ENCODE measurements at regions not wholly inside any gene's neighbourhood (a gene's known extent, or its start where the extent isn't known, plus 50 kb on each side); places are given as distances from the start of the nearest gene placed in this dataset.

- CTCF ChIA-PET = interaction anchor here (1.0 kb wide), 1 partner anchor 17 kb away, joined by 3 read pairs; no protein-coding TSS in a partner anchor
- Histone ChIP-seq H4K20me1 (ENCODE audit: insufficient read depth) (no peaks in the 10 kb centered on the region), H3K9me3 (ENCODE audit: control insufficient read depth in 1 of 2, insufficient read depth in 1 of 2, low read depth in 1 of 2, low read length in 2 of 2) (no peaks in the 10 kb centered on the region), H3K27me3 (ENCODE audit: insufficient read depth, low read length) (no peaks in the 10 kb centered on the region), H3K27ac (ENCODE audit: low read depth, low read length) (no peak overlapping the region), H3K4me2 (ENCODE audit: low read length) (no peak overlapping the region), H3K4me1 (ENCODE audit: control insufficient read depth in 1 of 2, insufficient read depth in 2 of 2, low read length in 2 of 2) (peaks cover 2 to 8% of the 10 kb centered on the region in 2 experiments; a peak in 3 of 4 replicates), H3K9ac (ENCODE audit: low read length) (no peak overlapping the region), H3K4me3 (replicated peaks in 1 of 2; ENCODE audit: low read depth in 1 of 2, low read length in 2 of 2) (no peak overlapping the region), H3K36me3 (ENCODE audit: control insufficient read depth in 1 of 2, insufficient read depth in 2 of 2, low read length in 2 of 2) (no peaks in the 10 kb centered on the region), H3K9me2 (ENCODE audit: insufficient read depth) (no peaks in the 10 kb centered on the region), H2AFZ (ENCODE audit: low read depth, low read length, poor library complexity, severe bottlenecking) (no peak overlapping the region), H3K79me2 (ENCODE audit: insufficient read depth, low read length) (no peaks in the 10 kb centered on the region)
- no TSS peak for BruUV-seq (replicated peaks)
- TF ChIP-seq FOSL1 (IDR thresholded peaks at IDR 0.05; ENCODE audit: low read depth) (no peak), RAD21 (IDR thresholded peaks at IDR 0.05; ENCODE audit: low read depth) (no peak), POLR2A (IDR thresholded peaks at IDR 0.05; ENCODE audit: borderline replicate concordance, extremely low read depth, insufficient read depth, insufficient read length) (no peak), TCF7L2 (IDR thresholded peaks at IDR 0.05; ENCODE audit: borderline replicate concordance, extremely low read depth, insufficient read depth, insufficient read length) (no peak)
- DNase-seq (ENCODE audit: low read depth, low spot score) (no peak), ATAC-seq (no peak)
- intact Hi-C loops (cut with micrococcal nuclease) = no loop called here
- RAD21 ChIA-PET (ENCODE audit: low non-redundant PET in 1 of 2, low total read pairs in 2 of 2, uncharacterized antibody in 2 of 2, unreplicated experiment in 2 of 2) = no interaction called here
- POLR2A ChIA-PET = no interaction called here
These were observed 98.6 kb downstream of the IRF2BPL start for GRCh38 chr14:76929927-76930326.

- intact Hi-C loops (cut with micrococcal nuclease) = no loop called here
- BruUV-seq (replicated peaks) = no TSS peak
- no peak overlapping the region for H3K4me3 ChIP-seq (replicated peaks in 1 of 2; ENCODE audit: low read depth in 1 of 2, low read length in 2 of 2)
- H3K27me3 ChIP-seq (ENCODE audit: insufficient read depth, low read length) = no peaks in the 10 kb centered on the region
- ChIA-PET RAD21 (ENCODE audit: low non-redundant PET in 1 of 2, low total read pairs in 2 of 2, uncharacterized antibody in 2 of 2, unreplicated experiment in 2 of 2) (no interaction called here), POLR2A (no interaction called here), CTCF (no interaction called here)
- no peaks in the 10 kb centered on the region for H4K20me1 ChIP-seq (ENCODE audit: insufficient read depth)
- ATAC-seq (no peak), DNase-seq (ENCODE audit: low read depth, low spot score) (no peak)
- no peak overlapping the region for H3K27ac ChIP-seq (ENCODE audit: low read depth, low read length)
- H3K9ac ChIP-seq (ENCODE audit: low read length) = no peak overlapping the region
- H3K79me2 ChIP-seq (ENCODE audit: insufficient read depth, low read length) = no peaks in the 10 kb centered on the region
- no peaks in the 10 kb centered on the region for H3K36me3 ChIP-seq (ENCODE audit: control insufficient read depth in 1 of 2, insufficient read depth in 2 of 2, low read length in 2 of 2)
- no peaks in the 10 kb centered on the region for H3K9me3 ChIP-seq (ENCODE audit: control insufficient read depth in 1 of 2, insufficient read depth in 1 of 2, low read depth in 1 of 2, low read length in 2 of 2)
- no peak for TF ChIP-seq EGR1 (IDR thresholded peaks at IDR 0.05; ENCODE audit: low read depth)
- TF ChIP-seq ZFX (IDR thresholded peaks at IDR 0.05) = no peak
- TF ChIP-seq, protein P1, sequence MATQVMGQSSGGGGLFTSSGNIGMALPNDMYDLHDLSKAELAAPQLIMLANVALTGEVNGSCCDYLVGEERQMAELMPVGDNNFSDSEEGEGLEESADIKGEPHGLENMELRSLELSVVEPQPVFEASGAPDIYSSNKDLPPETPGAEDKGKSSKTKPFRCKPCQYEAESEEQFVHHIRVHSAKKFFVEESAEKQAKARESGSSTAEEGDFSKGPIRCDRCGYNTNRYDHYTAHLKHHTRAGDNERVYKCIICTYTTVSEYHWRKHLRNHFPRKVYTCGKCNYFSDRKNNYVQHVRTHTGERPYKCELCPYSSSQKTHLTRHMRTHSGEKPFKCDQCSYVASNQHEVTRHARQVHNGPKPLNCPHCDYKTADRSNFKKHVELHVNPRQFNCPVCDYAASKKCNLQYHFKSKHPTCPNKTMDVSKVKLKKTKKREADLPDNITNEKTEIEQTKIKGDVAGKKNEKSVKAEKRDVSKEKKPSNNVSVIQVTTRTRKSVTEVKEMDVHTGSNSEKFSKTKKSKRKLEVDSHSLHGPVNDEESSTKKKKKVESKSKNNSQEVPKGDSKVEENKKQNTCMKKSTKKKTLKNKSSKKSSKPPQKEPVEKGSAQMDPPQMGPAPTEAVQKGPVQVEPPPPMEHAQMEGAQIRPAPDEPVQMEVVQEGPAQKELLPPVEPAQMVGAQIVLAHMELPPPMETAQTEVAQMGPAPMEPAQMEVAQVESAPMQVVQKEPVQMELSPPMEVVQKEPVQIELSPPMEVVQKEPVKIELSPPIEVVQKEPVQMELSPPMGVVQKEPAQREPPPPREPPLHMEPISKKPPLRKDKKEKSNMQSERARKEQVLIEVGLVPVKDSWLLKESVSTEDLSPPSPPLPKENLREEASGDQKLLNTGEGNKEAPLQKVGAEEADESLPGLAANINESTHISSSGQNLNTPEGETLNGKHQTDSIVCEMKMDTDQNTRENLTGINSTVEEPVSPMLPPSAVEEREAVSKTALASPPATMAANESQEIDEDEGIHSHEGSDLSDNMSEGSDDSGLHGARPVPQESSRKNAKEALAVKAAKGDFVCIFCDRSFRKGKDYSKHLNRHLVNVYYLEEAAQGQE (IDR thresholded peaks at IDR 0.05; ENCODE audit: low read depth) = no peak
- TF ChIP-seq, protein P2, sequence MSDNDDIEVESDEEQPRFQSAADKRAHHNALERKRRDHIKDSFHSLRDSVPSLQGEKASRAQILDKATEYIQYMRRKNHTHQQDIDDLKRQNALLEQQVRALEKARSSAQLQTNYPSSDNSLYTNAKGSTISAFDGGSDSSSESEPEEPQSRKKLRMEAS (IDR thresholded peaks at IDR 0.05) = no peak
- no peak for TF ChIP-seq JUND (IDR thresholded peaks at IDR 0.05)
- H3K4me2 ChIP-seq (ENCODE audit: low read length) = no peak overlapping the region
- no peak overlapping the region for H2AFZ ChIP-seq (ENCODE audit: low read depth, low read length, poor library complexity, severe bottlenecking)
- no peaks in the 10 kb centered on the region for H3K9me2 ChIP-seq (ENCODE audit: insufficient read depth)
- peaks cover 3 to 14% of the 10 kb centered on the region in 2 experiments; a peak in 3 of 4 replicates for H3K4me1 ChIP-seq (ENCODE audit: control insufficient read depth in 1 of 2, insufficient read depth in 2 of 2, low read length in 2 of 2)
These were observed 100.4 kb downstream of the IRF2BPL start for GRCh38 chr14:76927971-76928700.
